SIG-M5 (cell line): ENCODE measurements at regions not wholly inside any gene's neighbourhood (a gene's known extent, or its start where the extent isn't known, plus 50 kb on each side); places are given as distances from the start of the nearest gene placed in this dataset.
"Not testable (repeated sequence)": the region's sequence is repeated elsewhere in the genome, so short reads cannot be mapped to it uniquely, and the experiment has no call there.

Experiments
- DNase-seq: peaks from one replicate; lab custom pipeline; 2025; lab: John Stamatoyannopoulos, UW

- no peak for DNase-seq
Measured at GRCh38 chr2:118611691-118612090, 235.8 kb downstream of the EN1 start.

- no peak for DNase-seq
Measured at GRCh38 chr2:118609138-118609537, 238.3 kb downstream of the EN1 start.

- no peak for DNase-seq
Measured at GRCh38 chr2:118607641-118608040, 239.8 kb downstream of the EN1 start.

GRCh38 chr2:118604811-118605210 is 242.6 kb downstream of the EN1 start:
- DNase-seq: no peak

GRCh38 chr2:118604371-118604770 is 243.1 kb downstream of the EN1 start:
- DNase-seq: no peak

GRCh38 chr2:118599141-118599540 is 248.3 kb downstream of the EN1 start:
- DNase-seq: no peak

GRCh38 chr2:118596620-118597019 is 250.8 kb downstream of the EN1 start:
- DNase-seq: no peak

GRCh38 chr2:118593257-118593656 is 254.2 kb downstream of the EN1 start:
- DNase-seq: no peak

- DNase-seq: no peak
Measured at GRCh38 chr2:118591223-118591622, 256.2 kb downstream of the EN1 start.

GRCh38 chr2:118589721-118590120 is 257.7 kb downstream of the EN1 start:
- DNase-seq: no peak

- no peak for DNase-seq
Measured at GRCh38 chr2:118588850-118589249, 258.6 kb downstream of the EN1 start.

GRCh38 chr2:118586312-118586711 is 261.1 kb downstream of the EN1 start:
- DNase-seq: no peak

GRCh38 chr2:118584877-118585276 is 262.6 kb downstream of the EN1 start:
- DNase-seq: no peak

GRCh38 chr2:118584062-118584749 is 263.2 kb downstream of the EN1 start:
- no peak for DNase-seq

- no peak for DNase-seq
Measured at GRCh38 chr2:118582058-118582457, 265.4 kb downstream of the EN1 start.

- no peak for DNase-seq
Measured at GRCh38 chr2:118580651-118581050, 266.8 kb downstream of the EN1 start.

- DNase-seq: no peak
Measured at GRCh38 chr2:118580107-118580506, 267.3 kb downstream of the EN1 start.

GRCh38 chr2:118577202-118577601 is 270.2 kb downstream of the EN1 start:
- no peak for DNase-seq

- no peak for DNase-seq
Measured at GRCh38 chr2:118576109-118576855, 271.2 kb downstream of the EN1 start.

- DNase-seq: not testable (repeated sequence)
Measured at GRCh38 chr2:118572380-118572779, 275.1 kb downstream of the EN1 start.

- no peak for DNase-seq
Measured at GRCh38 chr2:118569876-118570535, 277.4 kb downstream of the EN1 start.

- DNase-seq: no peak
Measured at GRCh38 chr2:118568700-118569099, 278.7 kb downstream of the EN1 start.
